SK-N-SH (cell line): ENCODE measurements at regions not wholly inside any gene's neighbourhood (a gene's known extent, or its start where the extent isn't known, plus 50 kb on each side); places are given as distances from the start of the nearest gene placed in this dataset.
"Not testable (repeated sequence)": the region's sequence is repeated elsewhere in the genome, so short reads cannot be mapped to it uniquely, and the experiment has no call there.

ENCODE experiments used
- CTCF ChIA-PET: fragments of 300-600, 350-600 bp; formaldehyde crosslinking; extraction: SDS; loops from one replicate; lab custom pipeline; 2021; lab: Yijun Ruan, JAX
- POLR2A ChIA-PET: fragments of 350-600 bp; sonication (Branson Sonifier 250); formaldehyde crosslinking; extraction: SDS; loops from one replicate; lab custom pipeline; 2020; ENCODE audit warnings: antibody characterized with exemption, inconsistent platforms; lab: Yijun Ruan, JAX
- DNase-seq: peaks from one replicate; pipeline ENCODE4 v3.0.0; 2012
- H2AFZ ChIP-seq: fragments of 200-600 bp; sonication (generic); 2 replicates; pipeline ENCODE4 v1.8.1; 2016; ENCODE audit warnings: antibody characterized with exemption, mild to moderate bottlenecking, low read depth
- H3F3A ChIP-seq: fragments of 200-600 bp; sonication (generic); replicated peaks from 2 replicates; pipeline ENCODE3; 2016; ENCODE audit warnings: antibody characterized with exemption, mild to moderate bottlenecking; ENCODE audit not compliant: insufficient read depth
- H3K27ac ChIP-seq, 2 experiments: fragments of 200-500 bp in 1 of 2; fragments of 200-600 bp in 1 of 2; sonication (Bioruptor generic) in 1 of 2; sonication (generic), shearing (Covaris generic) in 1 of 2; 2 replicates each; pipeline versions ENCODE4 v1.5.1 to v1.6.1; 2014 to 2016; ENCODE audit warnings: low read depth in 2 of 2, inconsistent platforms in 1 of 2, low read length in 1 of 2, mild to moderate bottlenecking in 1 of 2, mixed read lengths in 1 of 2
- H3K27me3 ChIP-seq: fragments of 200-600 bp; sonication (generic), shearing (Covaris generic); 2 replicates; pipeline ENCODE4 v1.6.1; 2016; ENCODE audit warnings: mixed run types; ENCODE audit not compliant: insufficient read depth
- H3K36me3 ChIP-seq, 2 experiments: fragments of 200-500 bp in 1 of 2; fragments of 200-600 bp in 1 of 2; sonication (Bioruptor generic) in 1 of 2; sonication (generic) in 1 of 2; replicated peaks in 1 of 2; 2 replicates each; pipeline versions ENCODE3 to v1.5.1; 2014 to 2016; ENCODE audit warnings: low read length in 1 of 2, mild to moderate bottlenecking in 1 of 2; ENCODE audit not compliant: insufficient read depth in 2 of 2, control insufficient read depth in 1 of 2
- H3K4me1 ChIP-seq, 2 experiments: fragments of 200-500 bp in 1 of 2; fragments of 200-600 bp in 1 of 2; sonication (Bioruptor generic) in 1 of 2; sonication (generic), shearing (Covaris generic) in 1 of 2; 2 replicates each; pipeline versions ENCODE4 v1.5.1 to v1.6.1; 2014 to 2016; ENCODE audit warnings: low read depth in 1 of 2, low read length in 1 of 2, mixed run types in 1 of 2; ENCODE audit not compliant: insufficient read depth in 2 of 2, control insufficient read depth in 1 of 2
- H3K4me2 ChIP-seq: fragments of 200-600 bp; sonication (generic), shearing (Covaris generic); 2 replicates; pipeline ENCODE4 v1.6.1; 2017; ENCODE audit warnings: mixed run types
- H3K4me3 ChIP-seq, 2 experiments: fragments of 200-500 bp in 1 of 2; fragments of 200-600 bp in 1 of 2; sonication (Bioruptor generic) in 1 of 2; sonication (generic), shearing (Covaris generic) in 1 of 2; 2 replicates each; pipeline versions ENCODE4 v1.5.1 to v1.8.1; 2014 to 2016; ENCODE audit warnings: low read depth in 2 of 2, inconsistent platforms in 1 of 2, low read length in 1 of 2, mild to moderate bottlenecking in 1 of 2, mixed read lengths in 1 of 2, moderate library complexity in 1 of 2
- H3K79me2 ChIP-seq: fragments of 200-600 bp; sonication (generic); 2 replicates; pipeline ENCODE4 v1.8.1; 2017; ENCODE audit warnings: mild to moderate bottlenecking; ENCODE audit not compliant: insufficient read depth
- H3K9ac ChIP-seq: fragments of 200-600 bp; sonication (generic); 2 replicates; pipeline ENCODE4 v1.6.1; 2017; ENCODE audit warnings: mixed run types
- H3K9me2 ChIP-seq: fragments of 200-600 bp; sonication (generic); 2 replicates; pipeline ENCODE4 v1.6.1; 2017; ENCODE audit warnings: mixed run types
- H3K9me3 ChIP-seq: fragments of 200-600 bp; sonication (generic); 2 replicates; pipeline ENCODE4 v1.6.1; 2017; ENCODE audit warnings: mixed run types, mild to moderate bottlenecking, moderate library complexity
- H4K20me1 ChIP-seq: fragments of 200-600 bp; sonication (generic); 2 replicates; pipeline ENCODE4 v1.6.1; 2017; ENCODE audit warnings: mild to moderate bottlenecking, mixed run types; ENCODE audit not compliant: insufficient read depth
- EZH2phosphoT487 ChIP-seq: fragments of 200-600 bp; sonication (generic); IDR thresholded peaks from 2 replicates; pipeline ENCODE4 v1.6.1; 2017; ENCODE audit warnings: low read depth, mixed run types, mild to moderate bottlenecking, antibody characterized with exemption, moderate library complexity, borderline replicate concordance
- FOSL2 ChIP-seq: IDR thresholded peaks from 2 replicates; pipeline ENCODE4 v1.4.0; 2012; ENCODE audit warnings: low read depth, mild to moderate bottlenecking, moderate library complexity, borderline replicate concordance
- FOXM1 ChIP-seq: IDR thresholded peaks from 2 replicates; pipeline ENCODE4 v1.4.0; 2012; ENCODE audit warnings: low read depth, mild to moderate bottlenecking
- MEF2A ChIP-seq: IDR thresholded peaks from 2 replicates; pipeline ENCODE4 v1.4.0; 2012; ENCODE audit warnings: low read depth, borderline replicate concordance
- NFIC ChIP-seq: IDR thresholded peaks from 2 replicates; pipeline ENCODE4 v1.4.0; 2012; ENCODE audit warnings: borderline replicate concordance
- NRF1 ChIP-seq: IDR thresholded peaks from 2 replicates; pipeline ENCODE4 v1.6.1; 2012; ENCODE audit warnings: low read depth, mild to moderate bottlenecking, low read length
- RAD21 ChIP-seq: IDR thresholded peaks from 2 replicates; pipeline ENCODE4 v1.6.1; 2012; ENCODE audit warnings: mild to moderate bottlenecking, low read length
- RFX5 ChIP-seq: IDR thresholded peaks from 2 replicates; pipeline ENCODE4 v1.6.1; 2012; ENCODE audit warnings: mild to moderate bottlenecking, improper control_type of control experiment, low read length
- SIN3A ChIP-seq: IDR thresholded peaks from 2 replicates; pipeline ENCODE4 v1.6.1; 2012; ENCODE audit warnings: low read depth, mild to moderate bottlenecking, low read length, moderate library complexity, borderline replicate concordance
- TEAD4 ChIP-seq: IDR thresholded peaks from 2 replicates; pipeline ENCODE4 v1.4.0; 2012; ENCODE audit warnings: mild to moderate bottlenecking, borderline replicate concordance; ENCODE audit not compliant: insufficient read depth
- WGBS: methylation state at CpG from one replicate; pipeline ENCODE4 v1.1.6; 2017; ENCODE audit warnings: low lambda C conversion rate; 5-methylcytosine and 5-hydroxymethylcytosine counted together
- TF ChIP-seq, protein P1 (sequence below): fragments of 150-350 bp; IDR thresholded peaks from 2 replicates; pipeline ENCODE4 v1.6.1; 2016; ENCODE audit warnings: mild to moderate bottlenecking, low read depth, low read length
- TF ChIP-seq, protein P2 (sequence below): IDR thresholded peaks from 2 replicates; pipeline ENCODE4 v1.4.0; 2012; ENCODE audit warnings: low read depth, borderline replicate concordance
- TF ChIP-seq, protein P3 (sequence below): IDR thresholded peaks from 2 replicates; pipeline ENCODE4 v1.4.0; 2012; ENCODE audit warnings: low read depth, borderline replicate concordance

DNA sequence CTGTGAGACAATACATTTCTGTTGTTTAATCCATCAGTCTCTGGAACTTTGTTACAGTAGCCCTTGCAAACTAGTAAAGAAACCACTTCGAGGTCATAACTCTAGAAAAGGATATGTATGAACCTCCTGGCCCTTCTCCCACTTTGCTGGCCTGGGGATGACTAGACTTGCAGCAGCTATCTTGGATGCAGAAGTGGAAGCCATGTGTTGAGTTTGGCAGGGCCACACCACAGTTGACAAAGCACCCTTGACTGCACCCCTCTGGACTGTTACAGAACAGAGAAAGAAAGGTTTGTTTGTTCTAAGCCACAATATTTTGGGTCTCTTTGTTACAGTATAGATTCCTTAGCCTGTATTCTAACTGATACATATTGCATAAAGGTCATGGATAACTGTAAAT, 183.2 kb upstream of the TAS2R1 start (continued):
- TF ChIP-seq, protein P1, sequence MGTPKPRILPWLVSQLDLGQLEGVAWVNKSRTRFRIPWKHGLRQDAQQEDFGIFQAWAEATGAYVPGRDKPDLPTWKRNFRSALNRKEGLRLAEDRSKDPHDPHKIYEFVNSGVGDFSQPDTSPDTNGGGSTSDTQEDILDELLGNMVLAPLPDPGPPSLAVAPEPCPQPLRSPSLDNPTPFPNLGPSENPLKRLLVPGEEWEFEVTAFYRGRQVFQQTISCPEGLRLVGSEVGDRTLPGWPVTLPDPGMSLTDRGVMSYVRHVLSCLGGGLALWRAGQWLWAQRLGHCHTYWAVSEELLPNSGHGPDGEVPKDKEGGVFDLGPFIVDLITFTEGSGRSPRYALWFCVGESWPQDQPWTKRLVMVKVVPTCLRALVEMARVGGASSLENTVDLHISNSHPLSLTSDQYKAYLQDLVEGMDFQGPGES, result no peak
- no peak for TF ChIP-seq MEF2A

DNA sequence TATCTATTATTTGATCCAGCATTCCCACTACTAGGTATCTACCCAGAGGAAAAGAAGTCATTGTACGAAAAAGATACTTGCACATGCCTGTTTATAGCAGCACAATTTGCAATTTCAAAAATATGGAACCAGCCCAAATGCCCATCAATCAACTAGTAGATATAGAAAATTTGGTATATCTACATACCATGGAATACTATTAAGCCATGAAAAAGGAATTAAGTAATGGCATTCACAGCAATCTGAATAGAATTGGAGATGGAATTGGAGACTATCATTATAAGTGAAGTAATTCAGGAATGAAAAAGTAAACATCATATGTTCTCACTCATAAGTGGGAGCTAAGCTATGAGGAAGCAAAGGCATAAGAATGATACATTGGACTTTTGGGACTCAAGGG, 177.2 kb upstream of the TAS2R1 start:
- H3K36me3 ChIP-seq, H3K79me2 ChIP-seq, H2AFZ ChIP-seq, H3K27me3 ChIP-seq, H3K4me3 ChIP-seq, H3K4me1 ChIP-seq, CTCF ChIA-PET, DNase-seq, H3K4me2 ChIP-seq, H3K27ac ChIP-seq, H3K9ac ChIP-seq, POLR2A ChIA-PET, H4K20me1 ChIP-seq, H3F3A ChIP-seq, H3K9me3 ChIP-seq, H3K9me2 ChIP-seq: not testable (repeated sequence)
- WGBS, result 19% methylated on average over 1 of the region's 1 CpG

DNA sequence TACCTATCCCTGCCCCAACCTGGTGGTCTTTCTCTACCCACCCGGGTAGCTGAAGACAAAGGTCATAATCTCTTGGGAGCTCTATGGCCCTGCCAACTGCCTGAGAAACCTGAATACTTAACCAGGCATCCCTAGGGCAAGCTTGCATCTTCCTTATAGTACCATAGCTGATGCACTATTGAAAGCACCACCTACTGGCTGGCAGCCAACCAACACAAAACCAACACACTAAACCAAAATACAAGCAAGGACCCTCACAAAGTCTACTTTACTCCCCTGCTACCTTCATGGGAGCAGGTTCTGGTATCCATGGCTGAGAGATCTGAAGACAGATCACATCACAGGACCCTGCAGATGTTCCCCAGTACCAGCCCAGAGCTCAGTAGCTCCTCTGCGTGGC, 171.8 kb upstream of the TAS2R1 start:
- POLR2A ChIA-PET, result no interaction called here
- H3K9me3 ChIP-seq, result no peaks in the 10 kb centered on the region
- H3K27me3 ChIP-seq, result no peaks in the 10 kb centered on the region
- no peak overlapping the region for H3K9ac ChIP-seq
- H3F3A ChIP-seq, result no peaks in the 10 kb centered on the region
- no peaks in the 10 kb centered on the region for H3K79me2 ChIP-seq
- H3K4me1 ChIP-seq, result no peaks in the 10 kb centered on the region
- TF ChIP-seq MEF2A (no peak), FOXM1 (no peak), SIN3A (no peak), RAD21 (no peak), TEAD4 (no peak), EZH2phosphoT487 (no peak), NRF1 (no peak), NFIC (no peak), RFX5 (no peak), FOSL2 (no peak)
- TF ChIP-seq, protein P2, sequence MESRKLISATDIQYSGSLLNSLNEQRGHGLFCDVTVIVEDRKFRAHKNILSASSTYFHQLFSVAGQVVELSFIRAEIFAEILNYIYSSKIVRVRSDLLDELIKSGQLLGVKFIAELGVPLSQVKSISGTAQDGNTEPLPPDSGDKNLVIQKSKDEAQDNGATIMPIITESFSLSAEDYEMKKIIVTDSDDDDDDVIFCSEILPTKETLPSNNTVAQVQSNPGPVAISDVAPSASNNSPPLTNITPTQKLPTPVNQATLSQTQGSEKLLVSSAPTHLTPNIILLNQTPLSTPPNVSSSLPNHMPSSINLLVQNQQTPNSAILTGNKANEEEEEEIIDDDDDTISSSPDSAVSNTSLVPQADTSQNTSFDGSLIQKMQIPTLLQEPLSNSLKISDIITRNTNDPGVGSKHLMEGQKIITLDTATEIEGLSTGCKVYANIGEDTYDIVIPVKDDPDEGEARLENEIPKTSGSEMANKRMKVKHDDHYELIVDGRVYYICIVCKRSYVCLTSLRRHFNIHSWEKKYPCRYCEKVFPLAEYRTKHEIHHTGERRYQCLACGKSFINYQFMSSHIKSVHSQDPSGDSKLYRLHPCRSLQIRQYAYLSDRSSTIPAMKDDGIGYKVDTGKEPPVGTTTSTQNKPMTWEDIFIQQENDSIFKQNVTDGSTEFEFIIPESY, result no peak
- TF ChIP-seq, protein P3, sequence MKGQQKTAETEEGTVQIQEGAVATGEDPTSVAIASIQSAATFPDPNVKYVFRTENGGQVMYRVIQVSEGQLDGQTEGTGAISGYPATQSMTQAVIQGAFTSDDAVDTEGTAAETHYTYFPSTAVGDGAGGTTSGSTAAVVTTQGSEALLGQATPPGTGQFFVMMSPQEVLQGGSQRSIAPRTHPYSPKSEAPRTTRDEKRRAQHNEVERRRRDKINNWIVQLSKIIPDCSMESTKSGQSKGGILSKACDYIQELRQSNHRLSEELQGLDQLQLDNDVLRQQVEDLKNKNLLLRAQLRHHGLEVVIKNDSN, result no peak
- H3K36me3 ChIP-seq, result no peaks in the 10 kb centered on the region
- H3K4me2 ChIP-seq, result no peak overlapping the region
- no peak overlapping the region for H3K27ac ChIP-seq
- no peak for DNase-seq
- no peak overlapping the region for H2AFZ ChIP-seq
- no peak overlapping the region for H3K4me3 ChIP-seq
- H4K20me1 ChIP-seq, result no peaks in the 10 kb centered on the region
- no peaks in the 10 kb centered on the region for H3K9me2 ChIP-seq
- WGBS, result 14% methylated on average over 1 of the region's 2 CpGs
- CTCF ChIA-PET, result interaction anchor here (0.9 kb wide), 1 partner anchor 9 kb away, joined by 4 read pairs; no protein-coding TSS in a partner anchor
